Left ventricle myocardium inferior (tissue), 1 donor: ENCODE measurements at regions not wholly inside any gene's neighbourhood (a gene's known extent, or its start where the extent isn't known, plus 50 kb on each side); places are given as distances from the start of the nearest gene placed in this dataset.

Experiments
- DNase-seq: peaks from one replicate; pipeline ENCODE4 v3.0.0-alpha.2; 2020
- H3K27ac ChIP-seq: fragments of 200-600 bp; replicated peaks from 2 replicates; pipeline ENCODE4 v1.8.0; 2021
- H3K27me3 ChIP-seq: fragments of 200-600 bp; 2 replicates; pipeline ENCODE4 v1.8.0; 2021; ENCODE audit warnings: low read depth
- H3K36me3 ChIP-seq: fragments of 200-600 bp; 2 replicates; pipeline ENCODE4 v1.8.0; 2021
- H3K4me1 ChIP-seq: fragments of 200-600 bp; 2 replicates; pipeline ENCODE4 v1.8.0; 2021
- H3K4me3 ChIP-seq: fragments of 200-600 bp; 2 replicates; pipeline ENCODE4 v1.8.0; 2021; ENCODE audit warnings: mild to moderate bottlenecking, moderate library complexity
- H3K9me3 ChIP-seq: fragments of 200-600 bp; replicated peaks from 2 replicates; pipeline ENCODE4 v1.8.0; 2021
- CTCF ChIP-seq: fragments of 200-600 bp; IDR thresholded peaks from 2 replicates; pipeline ENCODE4 v1.8.0; 2021; ENCODE audit warnings: antibody characterized with exemption, mild to moderate bottlenecking, borderline replicate concordance
- intact Hi-C: fragments of 100-400 bp; cut with micrococcal nuclease; formaldehyde crosslinking; loops from one replicate; pipeline ENCODE4 v1.11.0; 2022
- donor health status: DM: no; HTN: yes; CAD: no; lungs with severe emphysema.

GRCh38 chr3:13718436-13718835 is 161.4 kb downstream of the WNT7A start:
- Histone ChIP-seq H3K36me3 (no peaks in the 10 kb centered on the region), H3K27me3 (peaks cover 12% of the 10 kb centered on the region), H3K4me1 (no peaks in the 10 kb centered on the region), H3K9me3 (peaks cover 17% of the 10 kb centered on the region), H3K4me3 (no peak overlapping the region), H3K27ac (no peak overlapping the region)
- TF ChIP-seq CTCF: no peak
- no peak for DNase-seq
- intact Hi-C loops: no loop called here

- Histone ChIP-seq H3K36me3 (no peaks in the 10 kb centered on the region), H3K9me3 (peaks cover 17% of the 10 kb centered on the region), H3K27ac (no peak overlapping the region), H3K4me3 (no peak overlapping the region), H3K27me3 (peaks cover 16% of the 10 kb centered on the region), H3K4me1 (no peaks in the 10 kb centered on the region)
- DNase-seq: no peak
- TF ChIP-seq CTCF: no peak
- intact Hi-C loops: no loop called here
Measured at GRCh38 chr3:13718000-13718399, 161.9 kb downstream of the WNT7A start.

- Histone ChIP-seq H3K27me3 (peaks cover 21% of the 10 kb centered on the region), H3K4me3 (no peak overlapping the region), H3K4me1 (no peaks in the 10 kb centered on the region), H3K9me3 (peaks cover 15% of the 10 kb centered on the region), H3K36me3 (no peaks in the 10 kb centered on the region), H3K27ac (no peak overlapping the region)
- intact Hi-C loops: no loop called here
- no peak for DNase-seq
- no peak for TF ChIP-seq CTCF
Measured at GRCh38 chr3:13717222-13717895, 162.5 kb downstream of the WNT7A start.

- intact Hi-C loops: no loop called here
- Histone ChIP-seq H3K9me3 (peaks cover 8% of the 10 kb centered on the region), H3K27ac (no peak overlapping the region), H3K27me3 (peaks cover 28% of the 10 kb centered on the region), H3K4me3 (no peak overlapping the region), H3K4me1 (no peaks in the 10 kb centered on the region), H3K36me3 (no peaks in the 10 kb centered on the region)
- no peak for DNase-seq
- no peak for TF ChIP-seq CTCF
Measured at GRCh38 chr3:13716540-13717221, 163.2 kb downstream of the WNT7A start.

GRCh38 chr3:13715961-13716360 is 163.9 kb downstream of the WNT7A start:
- Histone ChIP-seq H3K4me1 (no peaks in the 10 kb centered on the region), H3K4me3 (no peak overlapping the region), H3K36me3 (no peaks in the 10 kb centered on the region), H3K27ac (no peak overlapping the region), H3K9me3 (peaks cover 8% of the 10 kb centered on the region), H3K27me3 (peaks cover 29% of the 10 kb centered on the region)
- intact Hi-C loops: no loop called here
- DNase-seq: no peak
- no peak for TF ChIP-seq CTCF
